DMS53 treated with DMSO at 0.1 percent for 48 hours (cell line): ENCODE measurements at regions not wholly inside any gene's neighbourhood (a gene's known extent, or its start where the extent isn't known, plus 50 kb on each side); places are given as distances from the start of the nearest gene placed in this dataset.

Source experiments
- DNase-seq: peaks from one replicate; lab custom pipeline; 2025; ENCODE audit not compliant: unreplicated experiment; lab: John Stamatoyannopoulos, UW

- DNase-seq, result no peak
These were observed 261.3 kb downstream of the PIK3R1 start for GRCh38 chr5:68476854-68477253.

- no peak for DNase-seq
These were observed 262.9 kb downstream of the PIK3R1 start for GRCh38 chr5:68478301-68479095.

DNA sequence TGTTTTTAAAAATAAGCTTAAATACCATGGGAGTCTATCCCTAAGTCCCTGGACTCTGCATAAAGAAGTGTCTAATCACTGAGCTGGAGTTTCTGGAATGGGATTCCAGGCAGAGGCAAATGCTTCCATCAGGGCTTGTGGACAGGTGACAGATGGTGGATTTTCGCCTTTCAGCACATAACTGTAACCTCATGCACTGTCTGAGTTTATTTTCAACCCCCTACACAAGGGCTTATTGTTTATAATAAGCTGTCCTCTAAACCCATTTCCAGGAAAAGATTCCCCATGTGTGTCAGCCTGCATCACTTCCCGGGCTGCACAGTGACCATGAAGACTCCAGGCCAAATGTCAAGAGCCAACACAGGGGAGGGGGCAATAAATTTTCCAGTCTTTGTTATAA is 264.0 kb downstream of the PIK3R1 start:
- DNase-seq, result no peak

DNA sequence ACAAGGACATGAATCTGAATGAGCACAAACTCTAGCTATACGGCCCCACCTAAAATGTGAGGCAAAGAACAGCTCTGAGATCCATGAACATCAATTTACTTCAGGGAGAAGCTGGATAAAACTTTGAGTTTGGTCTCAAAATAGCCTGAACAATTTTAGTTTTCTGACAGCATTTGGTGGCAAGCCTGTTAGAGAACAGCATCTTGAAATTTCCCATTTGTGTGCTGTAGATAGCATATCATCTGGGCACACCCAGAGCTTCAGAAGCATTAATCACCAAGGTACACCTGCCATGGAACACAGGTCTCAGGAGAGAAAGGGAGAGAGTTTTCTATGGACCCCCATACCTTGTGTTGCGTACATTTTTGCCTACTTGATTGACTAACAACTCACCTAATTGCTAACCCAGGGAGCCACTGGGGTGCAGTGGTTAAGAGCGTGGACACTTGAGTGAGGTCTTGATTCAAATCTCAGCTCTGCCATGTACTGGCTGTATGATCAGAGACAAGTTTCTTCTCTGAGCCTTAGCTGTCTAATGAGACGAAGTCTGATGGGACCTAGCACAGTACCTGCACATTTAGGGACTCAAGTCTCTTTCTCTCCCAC is 264.9 kb downstream of the PIK3R1 start:
- DNase-seq, result no peak

DNA sequence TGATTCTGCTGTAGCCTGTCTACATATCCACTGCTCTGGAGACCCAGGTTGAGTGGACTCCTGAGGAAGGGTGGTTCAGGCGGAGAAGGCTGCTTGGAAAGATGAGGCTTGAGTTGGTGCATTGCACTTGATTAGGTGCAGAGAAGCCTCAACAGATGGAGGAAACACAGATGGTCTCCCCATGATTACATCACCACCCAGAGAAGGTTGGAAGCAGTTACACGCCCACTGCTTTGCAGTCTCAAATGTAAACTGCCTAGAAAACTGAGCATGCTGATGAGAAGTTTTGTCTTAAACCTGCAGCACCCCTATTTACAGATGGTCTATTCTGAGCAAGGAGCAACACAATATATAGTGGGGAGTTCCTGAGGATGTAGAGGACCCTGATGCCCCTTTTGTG is 266.6 kb downstream of the PIK3R1 start:
- no peak for DNase-seq

- DNase-seq, result no peak
These were observed 268.9 kb downstream of the PIK3R1 start for GRCh38 chr5:68484307-68485068.

DNA sequence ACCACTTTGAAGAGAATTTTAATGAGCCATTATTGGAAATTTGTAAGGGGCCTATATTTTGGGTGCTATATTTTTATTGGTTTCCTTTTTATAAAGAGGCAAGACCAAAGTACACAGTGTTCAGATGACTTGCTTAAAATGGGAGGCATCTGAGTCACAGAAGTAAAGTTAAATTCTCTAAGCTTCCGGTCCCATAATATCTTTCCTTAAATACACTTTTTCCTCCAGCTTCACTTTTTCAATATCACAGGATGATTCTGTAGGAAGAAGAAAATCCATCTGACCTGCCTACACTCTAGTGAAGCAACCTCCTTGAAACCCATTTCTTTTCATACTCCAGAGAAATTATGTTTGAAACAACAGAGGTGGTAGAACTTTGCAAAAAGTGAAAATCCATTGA is 274.0 kb downstream of the PIK3R1 start:
- DNase-seq, result no peak

DNA sequence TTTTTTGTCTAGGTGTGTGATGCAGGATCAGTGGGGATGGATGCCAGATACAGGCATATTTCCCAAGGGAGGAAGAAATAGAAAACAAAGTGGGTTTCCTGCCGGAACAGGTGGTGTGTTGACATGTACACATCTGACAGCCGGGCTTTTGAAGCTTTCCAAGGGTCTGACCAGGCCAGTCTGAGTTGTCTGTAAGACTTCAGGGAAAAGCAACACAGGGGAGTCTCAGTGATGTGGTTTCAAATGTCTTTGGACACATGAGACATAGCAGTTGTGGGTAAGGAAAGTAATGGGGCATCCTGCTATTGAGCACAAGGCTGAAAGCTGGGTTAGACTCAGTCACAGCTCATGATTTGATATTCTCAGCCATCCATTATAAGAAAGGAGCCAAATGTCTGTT is 274.9 kb downstream of the PIK3R1 start:
- no peak for DNase-seq

DNA sequence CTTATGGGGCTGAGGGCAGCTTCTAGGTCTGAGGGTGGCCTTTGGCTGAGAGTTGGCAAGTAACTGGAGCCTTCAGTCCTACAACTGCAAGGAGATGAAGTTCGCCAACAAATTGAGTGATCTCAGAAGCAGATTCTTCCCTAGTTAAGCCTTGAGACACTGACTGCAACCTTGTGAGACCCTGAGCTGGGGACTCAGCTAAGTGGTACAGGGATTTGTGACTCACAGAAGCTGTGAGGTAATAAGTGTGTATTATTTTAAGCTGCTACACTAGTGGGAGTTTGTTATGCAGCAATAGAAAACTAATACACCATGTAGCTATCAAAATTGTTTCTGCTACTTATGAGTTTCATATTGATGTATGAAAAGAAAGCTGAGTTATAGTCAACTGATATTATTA is 279.2 kb downstream of the PIK3R1 start:
- no peak for DNase-seq

DNA sequence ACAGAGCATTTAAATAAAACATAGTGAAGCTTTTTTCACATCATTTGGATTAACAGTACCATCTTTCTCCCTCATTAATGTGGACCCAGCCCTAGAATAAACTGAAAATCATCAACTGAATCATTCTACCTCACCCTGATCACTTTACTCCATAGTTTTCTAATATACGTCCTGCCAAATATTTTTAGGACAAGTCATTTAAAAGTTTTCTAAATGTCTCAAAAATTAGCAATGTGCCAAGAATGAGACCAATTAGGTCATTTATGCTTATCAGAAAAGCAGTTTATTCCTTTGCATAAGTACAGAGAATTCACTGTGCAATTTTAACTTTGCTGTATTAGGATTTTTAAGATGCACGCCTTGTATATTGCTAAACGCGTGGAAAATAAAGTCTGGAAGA is 284.4 kb downstream of the PIK3R1 start:
- DNase-seq, result no peak

DNA sequence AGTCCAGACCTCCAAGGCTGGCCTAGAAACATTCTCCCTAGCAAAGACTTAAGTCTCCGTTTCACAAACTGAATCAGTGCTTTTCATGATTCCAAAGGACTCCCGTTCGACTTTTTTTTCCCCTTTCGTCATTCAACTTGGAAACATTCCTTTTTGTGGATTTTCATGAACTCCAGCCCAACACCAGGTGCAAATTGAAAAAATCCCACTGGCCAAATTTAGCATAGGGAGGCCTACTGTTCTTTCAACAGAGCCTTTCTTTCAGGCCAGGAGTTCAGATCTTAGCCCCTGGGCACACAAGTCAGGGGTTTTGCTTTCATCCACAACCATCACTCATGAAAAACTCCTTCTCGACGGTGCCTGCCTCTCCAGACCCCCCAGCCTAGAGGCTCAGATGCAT is 285.3 kb downstream of the PIK3R1 start:
- DNase-seq, result no peak

DNA sequence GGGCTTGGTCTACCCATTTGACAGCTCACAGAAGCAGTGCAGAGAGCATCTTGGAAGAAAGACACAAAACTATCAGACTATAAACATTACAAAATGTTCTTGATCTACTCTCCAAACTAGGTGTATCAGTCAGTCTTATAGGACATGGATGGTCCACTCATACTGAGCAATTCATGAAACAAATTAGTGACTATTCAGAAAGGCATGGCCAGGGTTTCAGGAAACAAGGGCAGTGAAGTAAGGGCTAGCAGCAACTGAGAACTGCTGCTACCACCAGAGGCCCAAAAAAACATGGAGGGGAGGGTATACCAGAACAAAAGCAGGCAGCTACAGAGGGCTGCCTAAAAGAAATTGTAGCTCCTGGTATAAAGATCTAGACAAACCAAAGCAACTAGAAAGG is 287.0 kb downstream of the PIK3R1 start:
- no peak for DNase-seq

DNA sequence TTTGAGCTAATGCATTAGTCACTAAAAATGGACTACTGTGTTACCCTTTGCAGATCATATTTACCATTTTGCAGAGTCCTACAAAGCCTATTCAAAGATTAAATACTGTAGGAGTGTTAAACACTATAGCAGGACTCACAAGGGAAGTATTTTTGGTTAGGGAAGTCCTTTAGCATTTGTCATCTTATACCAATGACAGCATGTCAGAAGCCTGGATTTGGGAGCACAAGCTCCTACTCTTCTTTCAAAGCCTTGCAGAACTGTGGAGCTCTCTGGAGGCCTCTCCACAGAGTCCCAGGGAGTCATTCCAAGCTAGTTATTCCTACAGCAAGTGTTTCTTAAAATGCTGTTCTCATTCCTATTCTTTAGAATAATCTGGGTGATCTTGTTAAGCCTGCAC is 288.8 kb downstream of the PIK3R1 start:
- no peak for DNase-seq

DNA sequence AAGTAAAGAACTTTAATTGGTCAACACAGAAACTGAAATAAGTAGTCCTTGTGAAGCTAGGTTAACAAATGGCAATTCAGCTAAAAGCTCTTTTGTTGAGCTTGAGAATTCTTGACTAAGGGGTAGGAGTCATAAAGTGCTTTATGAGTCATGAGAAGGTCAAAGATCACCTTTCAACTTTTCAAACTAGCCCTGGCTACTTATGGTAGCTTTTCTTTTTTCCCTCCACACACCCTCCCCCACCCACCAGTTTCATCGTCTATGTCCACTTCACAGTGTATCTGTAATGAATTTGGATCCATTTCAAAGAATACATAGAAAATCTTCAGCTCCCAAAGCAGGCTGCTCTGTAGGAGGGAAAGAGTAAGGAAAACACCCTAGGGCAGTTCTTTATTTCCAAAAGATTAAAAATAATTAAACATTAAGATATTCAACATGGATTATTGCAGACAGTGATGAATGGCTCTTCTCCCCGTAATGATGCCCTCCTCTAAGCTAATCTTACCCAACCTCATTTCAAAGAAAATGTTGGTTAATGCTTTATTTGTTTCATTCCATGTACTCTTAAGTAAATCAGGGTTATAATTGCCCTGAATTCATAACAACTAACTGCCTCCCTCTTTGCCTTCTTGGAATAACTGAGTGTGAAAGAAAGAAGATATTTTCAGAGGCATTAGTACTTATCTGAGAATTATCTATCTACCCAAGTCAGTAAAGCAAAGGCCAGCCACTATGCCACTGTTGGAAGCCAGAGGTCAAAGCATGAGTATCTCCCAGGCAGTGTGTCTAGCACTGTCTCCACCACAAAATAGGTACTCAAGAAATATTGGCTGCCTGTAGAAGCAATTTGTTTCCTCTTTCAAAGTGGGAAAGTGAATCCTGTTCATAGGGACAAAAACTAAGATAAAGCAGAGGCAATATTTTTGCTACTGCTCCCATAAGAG is 290.6 kb downstream of the PIK3R1 start:
- DNase-seq, result peak; percentile 37

- DNase-seq, result peak; percentile 30
These were observed 300.0 kb downstream of the PIK3R1 start for GRCh38 chr5:68515514-68515913.

DNA sequence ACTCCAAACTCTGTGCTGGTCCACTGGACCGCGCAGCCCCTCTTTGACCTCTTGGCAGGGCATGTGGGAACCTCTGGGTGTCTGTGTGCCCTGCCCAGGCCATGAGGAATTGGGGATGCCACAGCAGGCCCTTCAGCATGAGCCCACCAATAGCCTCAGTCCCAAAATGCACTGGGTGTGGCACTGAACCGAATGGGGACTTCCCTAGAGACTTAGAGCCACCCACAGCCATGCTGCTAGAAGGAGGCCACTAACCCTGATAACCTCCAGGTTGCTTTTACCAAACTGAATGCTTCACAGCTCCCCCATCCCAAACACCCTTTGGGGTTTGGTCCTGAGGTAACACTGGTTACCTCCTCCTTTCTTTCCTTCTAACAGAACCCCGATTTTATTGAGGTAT is 302.7 kb downstream of the PIK3R1 start:
- DNase-seq, result no peak

DNA sequence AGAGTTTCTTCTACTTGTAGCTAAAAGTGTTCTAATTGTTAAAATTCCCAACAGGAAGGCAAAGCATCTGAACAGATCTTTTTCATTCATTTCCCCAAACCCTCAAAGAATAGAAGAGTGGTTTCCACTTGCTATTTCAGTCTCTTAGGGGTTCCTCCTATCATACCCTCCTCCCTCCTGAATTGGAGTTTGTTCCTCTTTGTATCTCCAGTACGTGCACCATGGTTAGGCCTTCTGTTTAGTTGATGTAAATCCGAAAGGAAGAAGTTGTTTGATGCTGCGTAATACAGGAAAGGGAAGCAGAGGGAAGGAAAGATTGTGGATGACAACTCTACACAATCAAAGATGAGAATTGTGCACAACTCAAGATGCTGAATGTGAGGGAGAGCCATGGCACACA is 303.6 kb downstream of the PIK3R1 start:
- no peak for DNase-seq

DNA sequence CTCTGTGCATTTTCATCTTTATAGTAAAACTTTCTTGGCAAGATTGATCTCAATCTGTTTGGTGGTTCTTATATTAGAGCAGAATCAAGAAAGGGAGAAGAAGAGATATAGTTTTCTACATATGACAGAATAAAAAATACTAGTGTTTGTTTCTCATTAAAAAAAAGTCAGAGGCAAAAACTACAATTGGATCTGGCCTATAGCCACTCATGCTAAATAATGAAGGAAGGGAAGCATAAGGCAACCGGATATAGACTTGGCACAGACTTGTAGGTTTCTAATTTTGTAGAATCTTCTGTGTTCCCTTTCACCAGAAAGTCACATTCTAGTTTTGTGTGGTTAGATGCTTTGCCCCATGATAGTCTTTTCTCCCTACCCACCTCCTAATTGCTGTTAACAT is 306.2 kb downstream of the PIK3R1 start:
- DNase-seq, result no peak

GRCh38 chr5:68522863-68523262 is 307.3 kb downstream of the PIK3R1 start:
- DNase-seq, result no peak

DNA sequence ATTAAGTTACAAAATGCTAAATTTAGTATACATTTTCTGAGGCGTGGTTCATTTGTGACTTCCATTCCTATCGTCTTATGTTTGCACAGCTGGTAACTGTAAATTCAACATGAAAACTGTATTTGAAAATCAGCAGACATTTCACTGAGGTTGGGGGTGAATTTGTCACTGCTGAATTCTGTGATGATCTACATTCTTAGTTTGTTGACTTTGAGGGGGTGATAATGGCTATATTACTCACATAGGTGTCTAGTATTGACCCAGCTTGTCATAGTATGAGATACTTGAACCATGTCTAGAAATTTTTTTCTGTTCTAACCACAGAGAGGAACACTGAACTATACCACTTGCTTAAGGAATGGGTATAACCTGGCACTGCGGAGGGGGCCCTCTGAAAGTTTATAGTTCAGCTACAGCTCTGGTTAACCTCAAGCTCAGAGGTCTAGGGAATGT is 313.3 kb downstream of the PIK3R1 start:
- peak; percentile 79 for DNase-seq

GRCh38 chr5:68529581-68529980 is 314.0 kb downstream of the PIK3R1 start:
- DNase-seq, result no peak
